T-helper 2 cell treated with Interferon-gamma antibody and Interleukin-4, amounts not matched to agents 100 ng/mL and 5 ng/mL, for 36 hours (primary cell): ENCODE measurements at regions not wholly inside any gene's neighbourhood (a gene's known extent, or its start where the extent isn't known, plus 50 kb on each side); places are given as distances from the start of the nearest gene placed in this dataset.
"Not testable (repeated sequence)": the region's sequence is repeated elsewhere in the genome, so short reads cannot be mapped to it uniquely, and the experiment has no call there.

Experiments
- intact Hi-C: fragments of 100-400 bp; cut with micrococcal nuclease; formaldehyde crosslinking; loops from one replicate; pipeline ENCODE4 v1.15.1; 2023

DNA sequence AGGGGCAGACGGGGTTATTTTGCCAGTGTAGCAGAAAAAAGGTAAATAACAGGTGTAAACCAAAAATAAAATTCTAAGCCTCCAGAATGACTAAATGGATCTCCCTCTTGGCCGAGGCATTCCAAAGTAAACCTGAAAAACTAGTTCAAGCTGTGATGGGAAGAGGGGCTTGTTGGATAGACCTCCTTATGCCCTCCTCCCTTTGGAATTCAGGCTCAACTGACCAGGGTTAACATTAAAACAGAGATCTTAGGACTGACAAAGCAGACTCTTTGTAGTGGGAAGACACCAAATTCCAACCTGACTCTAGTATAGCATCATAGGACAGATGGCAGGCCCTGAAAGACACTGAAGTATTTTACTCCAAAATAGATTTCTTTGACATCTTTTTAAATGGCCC lies 113.8 kb upstream of the ITGB1 start:
- intact Hi-C loops = no loop called here

GRCh38 chr10:33070101-33070500 lies 112.1 kb upstream of the ITGB1 start:
- intact Hi-C loops = no loop called here

DNA sequence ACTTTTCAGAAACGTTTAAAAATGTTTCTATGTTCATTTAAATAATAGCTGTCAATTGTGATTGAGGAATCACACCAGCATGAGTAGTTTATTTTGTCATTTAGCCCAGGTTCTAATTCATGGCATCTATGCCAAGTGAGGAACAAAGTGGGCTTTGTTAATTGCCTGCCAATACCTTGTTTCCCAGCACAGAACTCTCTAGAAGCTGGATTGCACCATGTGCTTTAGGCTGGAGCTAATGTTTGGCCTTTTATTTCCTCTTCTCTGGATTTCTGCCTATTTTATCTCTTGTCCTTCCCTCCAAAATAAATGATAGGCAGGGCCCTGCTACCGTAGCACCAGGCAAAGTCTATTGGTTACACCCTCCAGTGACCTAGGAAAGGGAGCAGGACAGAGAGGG lies 109.9 kb upstream of the ITGB1 start:
- intact Hi-C loops = no loop called here

DNA sequence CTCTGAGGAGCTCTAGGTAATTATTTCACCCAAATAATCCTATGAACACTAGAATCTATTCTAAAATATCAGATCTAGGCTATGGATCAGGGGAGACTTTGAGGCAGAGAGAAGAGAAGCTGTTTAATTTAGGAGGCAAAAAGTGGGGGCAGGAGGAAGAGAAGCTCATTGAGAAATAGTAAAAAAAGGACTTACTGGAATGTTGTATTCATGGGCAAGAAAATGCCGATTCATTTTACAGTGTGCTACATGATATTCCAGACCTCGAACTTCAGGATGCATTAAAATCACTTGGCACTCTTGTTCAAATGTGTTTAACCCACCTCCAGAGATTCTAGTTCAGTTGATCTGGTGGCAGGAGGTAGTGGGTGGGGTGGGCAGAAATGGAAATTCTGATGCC lies 109.5 kb upstream of the ITGB1 start:
- intact Hi-C loops = no loop called here

- intact Hi-C loops = no loop called here
Observed at GRCh38 chr10:33066558-33067236, 108.7 kb upstream of the ITGB1 start.

GRCh38 chr10:33065111-33065510 lies 107.1 kb upstream of the ITGB1 start:
- intact Hi-C loops = no loop called here

- intact Hi-C loops = no loop called here
Observed at GRCh38 chr10:33064706-33065105, 106.7 kb upstream of the ITGB1 start.

GRCh38 chr10:33057620-33058019 lies 99.6 kb upstream of the ITGB1 start:
- intact Hi-C loops = no loop called here

GRCh38 chr10:33056828-33057596 lies 99.0 kb upstream of the ITGB1 start:
- intact Hi-C loops = no loop called here

DNA sequence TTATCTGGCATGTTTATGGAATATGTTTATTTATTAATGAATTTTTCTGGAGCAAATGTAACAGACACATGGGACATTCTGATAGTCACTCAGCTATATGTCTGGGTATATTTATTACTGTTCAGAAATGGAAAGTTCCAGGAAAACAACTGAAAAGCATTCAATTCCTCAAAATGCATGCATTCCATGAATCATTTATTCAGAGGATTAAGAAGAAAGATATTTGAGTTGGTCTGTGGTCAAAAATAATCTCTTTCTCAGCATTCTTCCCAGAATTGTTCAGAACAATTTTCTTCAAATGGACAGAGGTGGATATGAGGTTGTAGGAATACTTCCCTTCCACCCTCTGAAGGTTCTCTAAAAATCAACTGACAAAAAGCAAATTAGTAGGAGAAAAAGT lies 97.6 kb upstream of the ITGB1 start:
- intact Hi-C loops = no loop called here

GRCh38 chr10:33052915-33053810 lies 95.1 kb upstream of the ITGB1 start:
- intact Hi-C loops = no loop called here

DNA sequence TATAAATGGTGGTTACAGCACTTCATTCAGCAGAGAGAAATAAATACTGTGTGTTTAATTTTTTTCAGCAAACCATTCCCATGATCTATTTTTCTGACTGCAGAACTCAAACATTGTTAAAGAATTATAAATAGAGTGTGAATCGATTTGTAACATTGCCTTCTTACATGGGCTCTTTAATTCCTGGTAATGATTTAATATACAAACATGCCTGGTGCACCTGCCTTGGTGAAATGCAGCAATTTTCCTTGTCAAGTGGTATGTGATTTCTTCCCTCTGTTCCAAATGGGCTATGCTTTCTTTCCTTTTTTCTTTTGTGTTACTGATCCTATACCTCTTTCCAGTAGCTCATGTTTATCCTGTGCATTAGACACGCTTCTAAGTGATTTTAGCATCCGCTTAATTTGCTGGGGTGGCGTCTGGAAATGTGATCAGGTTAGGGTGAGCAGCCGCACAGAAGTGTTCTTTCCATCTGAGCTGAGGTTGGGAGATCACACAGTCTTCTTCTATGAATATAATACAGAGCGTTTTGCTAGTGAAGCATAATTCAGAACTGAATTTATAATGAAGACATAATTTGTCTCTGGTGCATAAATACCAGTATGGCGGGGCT lies 94.3 kb upstream of the ITGB1 start:
- intact Hi-C loops = no loop called here

DNA sequence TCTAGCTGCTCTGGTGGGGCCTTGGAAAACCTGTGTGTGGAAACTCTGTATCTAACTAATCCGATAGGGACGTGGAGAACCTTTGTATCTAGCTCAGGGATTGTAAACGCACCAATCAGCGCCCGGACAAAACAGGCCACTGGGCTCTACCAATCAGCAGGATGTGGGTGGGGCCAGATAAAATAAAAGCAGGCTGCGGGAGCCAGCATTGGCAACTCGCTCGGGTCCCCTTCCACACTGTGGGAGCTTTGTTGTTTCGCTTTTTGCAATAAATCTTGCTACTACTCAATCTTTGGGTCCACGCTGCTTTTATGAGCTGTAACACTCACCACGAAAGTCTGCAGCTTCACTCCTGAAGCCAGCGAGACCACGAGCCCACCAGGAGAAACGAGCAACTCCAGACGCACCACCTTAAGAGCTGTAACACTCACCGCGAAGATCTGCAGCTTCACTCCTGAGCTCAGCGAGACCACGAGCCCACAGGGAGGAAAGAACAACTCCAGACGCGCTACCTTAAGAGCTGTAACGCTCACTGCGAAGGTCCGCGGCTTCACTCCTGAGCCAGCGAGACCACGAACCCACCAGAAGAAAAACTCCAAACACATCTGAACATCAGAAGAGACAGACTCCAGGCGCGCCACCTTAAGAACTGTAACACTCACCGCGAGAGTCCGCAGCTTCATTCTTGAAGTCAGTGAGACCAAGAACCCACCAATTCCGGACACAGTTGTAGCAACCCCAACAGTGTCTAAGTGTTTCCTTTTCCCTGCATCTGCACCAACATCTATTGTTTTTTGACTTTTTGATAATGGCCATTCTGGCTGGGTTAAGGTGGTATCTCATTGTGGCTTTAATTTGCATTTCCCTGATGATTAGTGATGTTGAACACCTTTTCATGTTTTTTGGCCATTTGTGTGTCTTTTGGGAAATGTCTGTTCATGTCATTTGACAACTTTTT lies 92.2 kb upstream of the ITGB1 start:
- intact Hi-C loops = not testable (repeated sequence)

GRCh38 chr10:33048223-33048622 lies 90.2 kb upstream of the ITGB1 start:
- intact Hi-C loops = no loop called here

- intact Hi-C loops = no loop called here
Observed at GRCh38 chr10:33047655-33048054, 89.6 kb upstream of the ITGB1 start.

GRCh38 chr10:33046792-33047191 lies 88.8 kb upstream of the ITGB1 start:
- intact Hi-C loops = no loop called here

DNA sequence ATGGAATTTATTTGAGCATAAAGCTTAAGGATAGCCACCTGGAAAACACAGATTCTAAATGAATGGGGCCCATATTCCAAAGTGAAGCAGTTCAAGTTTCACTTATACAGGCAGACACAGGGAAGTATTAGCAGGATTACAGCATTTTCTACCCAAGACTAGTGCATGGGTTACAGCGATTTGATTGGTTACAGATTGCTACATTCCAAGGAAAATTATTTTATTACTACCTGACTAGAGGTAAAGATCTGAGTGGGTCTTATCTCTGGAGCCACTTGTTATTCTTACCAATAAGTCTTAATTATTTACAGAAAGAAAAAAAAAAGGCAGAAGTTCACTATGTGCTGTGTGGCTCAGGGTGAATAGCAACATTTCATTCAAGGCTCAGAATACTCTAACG lies 87.4 kb upstream of the ITGB1 start:
- intact Hi-C loops = no loop called here

DNA sequence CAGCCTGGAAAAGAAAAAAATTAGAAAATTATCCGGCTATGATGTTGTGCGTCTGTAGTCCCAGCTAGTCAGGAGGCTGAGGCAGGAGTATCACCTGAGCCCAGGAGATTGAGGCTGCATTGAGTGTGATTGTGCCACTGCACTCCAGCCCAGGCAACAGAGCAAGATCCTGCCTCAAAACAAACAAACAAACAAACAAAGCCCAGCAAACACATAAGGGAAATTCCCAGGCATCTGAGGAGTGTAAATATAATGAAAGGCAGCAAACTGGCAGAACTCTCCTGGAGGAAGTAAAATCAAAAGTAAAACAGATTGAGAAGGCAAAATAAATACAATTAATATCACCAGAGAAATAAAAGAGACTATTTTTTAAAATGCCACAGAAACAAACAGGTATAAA lies 84.5 kb upstream of the ITGB1 start:
- intact Hi-C loops = no loop called here

GRCh38 chr10:33041783-33042437 lies 83.9 kb upstream of the ITGB1 start:
- intact Hi-C loops = no loop called here

- intact Hi-C loops = no loop called here
Observed at GRCh38 chr10:33040436-33040835, 82.4 kb upstream of the ITGB1 start.
